Ishikawa (cell line): ENCODE measurements at regions not wholly inside any gene's neighbourhood (a gene's known extent, or its start where the extent isn't known, plus 50 kb on each side); places are given as distances from the start of the nearest gene placed in this dataset.
A peak's percentile ranks its signal among the peaks of the same experiment; 100 is the strongest.

ENCODE experiments used
- CEBPB ChIP-seq: IDR thresholded peaks from 2 replicates; pipeline ENCODE4 v1.6.1; 2012
- CREB1 ChIP-seq: IDR thresholded peaks from 2 replicates; pipeline ENCODE4 v1.6.1; 2012; ENCODE audit warnings: low read depth
- EGR1 ChIP-seq: IDR thresholded peaks from 2 replicates; pipeline ENCODE4 v1.6.1; 2012
- EP300 ChIP-seq: IDR thresholded peaks from 2 replicates; pipeline ENCODE4 v1.6.1; 2012; ENCODE audit warnings: borderline replicate concordance
- FOXM1 ChIP-seq: IDR thresholded peaks from 2 replicates; pipeline ENCODE4 v1.6.1; 2012; ENCODE audit warnings: low read depth, borderline replicate concordance
- MAX ChIP-seq: IDR thresholded peaks from 2 replicates; pipeline ENCODE4 v1.6.1; 2012
- NFIC ChIP-seq: IDR thresholded peaks from 2 replicates; pipeline ENCODE4 v1.6.1; 2012
- RAD21 ChIP-seq: IDR thresholded peaks from 2 replicates; pipeline ENCODE4 v1.6.1; 2012; ENCODE audit warnings: low read depth
- REST ChIP-seq: IDR thresholded peaks from 2 replicates; pipeline ENCODE4 v1.6.1; 2012; ENCODE audit warnings: low read depth, mild to moderate bottlenecking
- TAF1 ChIP-seq: IDR thresholded peaks from 2 replicates; pipeline ENCODE4 v1.6.1; 2012; ENCODE audit warnings: low read depth, mild to moderate bottlenecking
- TCF12 ChIP-seq: IDR thresholded peaks from 2 replicates; pipeline ENCODE4 v1.6.1; 2012; ENCODE audit warnings: low read depth
- TEAD4 ChIP-seq: IDR thresholded peaks from 2 replicates; pipeline ENCODE4 v1.6.1; 2012
- USF1 ChIP-seq: IDR thresholded peaks from 2 replicates; pipeline ENCODE4 v1.6.1; 2012
- YY1 ChIP-seq: IDR thresholded peaks from 2 replicates; pipeline ENCODE4 v1.6.1; 2012; ENCODE audit warnings: low read depth
- ZBTB7A ChIP-seq: IDR thresholded peaks from 2 replicates; pipeline ENCODE4 v1.6.1; 2012; ENCODE audit warnings: low read depth

- TF ChIP-seq FOXM1 (0 out of 2 replicates have a peak, but pooled peaks have one; percentile 24), TEAD4 (no peak), YY1 (no peak), CREB1 (no peak; the same call in 1 of the 2 replicates), CEBPB (no peak), TAF1 (no peak), ZBTB7A (peak; percentile 54; the same call in 1 of the 2 replicates), REST (no peak), EP300 (no peak), EGR1 (no peak), USF1 (no peak), NFIC (no peak), MAX (no peak), RAD21 (peak; percentile 67), TCF12 (peak; percentile 55; the same call in 1 of the 2 replicates)
These were observed 51.0 kb upstream of the TCF21 start for GRCh38 chr6:133837801-133838349.
